ENCODE measurements at regions not wholly inside any gene's neighbourhood (a gene's known extent, or its start where the extent isn't known, plus 50 kb on each side); places are given as distances from the start of the nearest gene placed in this dataset.

DNA sequence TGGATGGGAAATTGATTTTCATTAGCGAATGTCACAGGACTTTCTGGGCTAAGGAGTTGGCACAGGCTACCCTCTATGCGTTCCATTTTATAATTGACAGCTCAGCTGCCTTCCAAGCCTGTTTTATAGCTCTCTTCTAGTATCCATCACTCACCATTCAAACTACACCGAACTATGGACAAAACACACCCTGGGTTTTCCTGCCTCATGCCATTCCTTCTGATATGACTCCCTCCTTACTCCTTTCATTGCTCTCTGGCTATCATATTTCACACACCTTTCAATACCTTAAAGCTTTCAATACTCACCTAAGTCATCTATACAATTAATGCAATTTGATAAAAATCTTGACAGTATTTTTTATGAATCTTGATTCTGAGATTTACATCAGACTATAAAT is 181.3 kb downstream of the RAP2A start:
- no peak for ATAC-seq
- TF ChIP-seq, protein P1, sequence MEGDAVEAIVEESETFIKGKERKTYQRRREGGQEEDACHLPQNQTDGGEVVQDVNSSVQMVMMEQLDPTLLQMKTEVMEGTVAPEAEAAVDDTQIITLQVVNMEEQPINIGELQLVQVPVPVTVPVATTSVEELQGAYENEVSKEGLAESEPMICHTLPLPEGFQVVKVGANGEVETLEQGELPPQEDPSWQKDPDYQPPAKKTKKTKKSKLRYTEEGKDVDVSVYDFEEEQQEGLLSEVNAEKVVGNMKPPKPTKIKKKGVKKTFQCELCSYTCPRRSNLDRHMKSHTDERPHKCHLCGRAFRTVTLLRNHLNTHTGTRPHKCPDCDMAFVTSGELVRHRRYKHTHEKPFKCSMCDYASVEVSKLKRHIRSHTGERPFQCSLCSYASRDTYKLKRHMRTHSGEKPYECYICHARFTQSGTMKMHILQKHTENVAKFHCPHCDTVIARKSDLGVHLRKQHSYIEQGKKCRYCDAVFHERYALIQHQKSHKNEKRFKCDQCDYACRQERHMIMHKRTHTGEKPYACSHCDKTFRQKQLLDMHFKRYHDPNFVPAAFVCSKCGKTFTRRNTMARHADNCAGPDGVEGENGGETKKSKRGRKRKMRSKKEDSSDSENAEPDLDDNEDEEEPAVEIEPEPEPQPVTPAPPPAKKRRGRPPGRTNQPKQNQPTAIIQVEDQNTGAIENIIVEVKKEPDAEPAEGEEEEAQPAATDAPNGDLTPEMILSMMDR (IDR thresholded peaks at IDR 0.05), result no peak
- no peak for TF ChIP-seq POLR2A (IDR thresholded peaks at IDR 0.05)
- no peak for TF ChIP-seq POLR2AphosphoS5 (IDR thresholded peaks at IDR 0.05)
- no peak for TF ChIP-seq EP300 (IDR thresholded peaks at IDR 0.05)
- no peaks in the 10 kb centered on the region for H3K4me1 ChIP-seq
- H3K9me3 ChIP-seq, result no peaks in the 10 kb centered on the region
- no peaks in the 10 kb centered on the region for H3K27me3 ChIP-seq
- WGBS, 2 donors (ENCODE audit: low coverage in 1 of 2), result 69 to 70% methylated on average over 3 of the region's 3 CpGs
- H3K27ac ChIP-seq, result no peak overlapping the region
- H3K4me3 ChIP-seq, result no peak overlapping the region
- no peaks in the 10 kb centered on the region for H3K36me3 ChIP-seq

DNA sequence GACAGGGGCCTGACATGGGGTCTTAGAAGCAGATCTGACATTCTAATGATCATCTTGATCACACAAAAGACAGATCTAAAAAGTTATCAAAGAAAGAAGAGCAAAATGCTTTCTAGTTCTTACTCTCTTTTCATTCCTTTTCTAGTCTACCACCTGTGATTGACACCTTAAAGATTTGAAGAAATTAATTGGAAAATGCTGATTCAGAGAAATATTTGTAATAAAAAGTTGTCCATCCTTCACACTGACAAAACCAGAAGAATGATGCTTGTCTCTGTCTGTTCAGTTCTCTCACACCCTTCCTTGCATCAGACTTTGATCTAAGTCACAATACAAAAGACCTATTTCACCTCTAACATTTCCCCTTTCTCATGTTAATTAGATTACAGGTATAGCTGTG is 182.4 kb downstream of the RAP2A start:
- no peaks in the 10 kb centered on the region for H3K9me3 ChIP-seq
- H3K27ac ChIP-seq, result no peak overlapping the region
- H3K4me3 ChIP-seq, result no peak overlapping the region
- no peak for TF ChIP-seq POLR2A (IDR thresholded peaks at IDR 0.05)
- TF ChIP-seq EP300 (IDR thresholded peaks at IDR 0.05), result no peak
- TF ChIP-seq POLR2AphosphoS5 (IDR thresholded peaks at IDR 0.05), result no peak
- TF ChIP-seq, protein P1 (IDR thresholded peaks at IDR 0.05), result no peak
- no peaks in the 10 kb centered on the region for H3K27me3 ChIP-seq
- no peaks in the 10 kb centered on the region for H3K36me3 ChIP-seq
- no peak for ATAC-seq
- no peaks in the 10 kb centered on the region for H3K4me1 ChIP-seq

DNA sequence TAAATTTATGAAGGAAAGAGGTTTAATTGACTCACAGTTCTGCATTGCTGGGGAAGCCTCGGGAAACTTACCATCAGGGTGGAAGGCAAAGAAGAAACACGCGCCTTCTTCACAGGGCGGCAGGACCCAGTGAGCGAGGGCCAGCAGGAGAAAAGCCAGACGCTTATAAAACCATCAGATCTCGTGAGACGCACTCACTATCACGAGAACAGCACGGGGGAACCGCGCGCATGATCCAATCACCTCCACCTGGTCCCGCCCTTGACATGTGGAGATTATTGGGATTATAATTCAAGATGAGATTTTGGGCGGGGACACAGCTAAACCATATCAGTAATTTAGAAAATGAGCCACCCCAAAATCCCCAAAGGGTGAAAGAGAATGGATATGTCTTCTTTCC is 187.1 kb downstream of the RAP2A start:
- Histone ChIP-seq H3K27me3 (no peaks in the 10 kb centered on the region), H3K4me1 (no peaks in the 10 kb centered on the region), H3K36me3 (no peaks in the 10 kb centered on the region), H3K9me3 (no peaks in the 10 kb centered on the region), H3K27ac (no peak overlapping the region), H3K4me3 (no peak overlapping the region)
- 76 to 91% methylated on average over 6 to 10 of the region's 15 CpGs for WGBS, 2 donors (ENCODE audit: low coverage in 1 of 2)
- ATAC-seq, result no peak
- TF ChIP-seq EP300 (IDR thresholded peaks at IDR 0.05), result no peak

DNA sequence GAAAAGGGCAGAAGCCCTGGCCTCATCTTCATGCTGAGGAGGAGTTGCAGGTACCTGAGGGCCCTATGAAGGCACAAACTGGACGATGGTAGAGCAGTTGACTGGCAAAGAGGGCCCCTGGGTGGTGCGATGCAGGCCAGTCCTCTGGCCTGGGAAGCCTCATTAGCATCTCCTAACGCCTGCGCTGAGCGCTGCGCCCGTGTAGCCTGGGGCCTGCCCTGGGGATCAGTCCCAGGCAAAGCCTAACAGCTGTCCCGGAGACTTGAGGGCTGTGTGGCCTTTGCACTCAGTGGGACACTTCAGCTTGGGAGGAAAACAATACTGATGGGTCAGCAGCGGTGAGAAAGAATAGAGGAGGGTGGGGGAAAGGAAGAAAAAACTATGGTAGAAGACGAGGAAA is 187.7 kb downstream of the RAP2A start:
- H3K9me3 ChIP-seq, result no peaks in the 10 kb centered on the region
- no peak for ATAC-seq
- no peaks in the 10 kb centered on the region for H3K4me1 ChIP-seq
- H3K36me3 ChIP-seq, result no peaks in the 10 kb centered on the region
- no peak overlapping the region for H3K4me3 ChIP-seq
- no peak overlapping the region for H3K27ac ChIP-seq
- WGBS, 2 donors (ENCODE audit: low coverage in 1 of 2), result 60 to 73% methylated on average over 4 of the region's 10 CpGs
- no peaks in the 10 kb centered on the region for H3K27me3 ChIP-seq
- TF ChIP-seq POLR2AphosphoS5 (IDR thresholded peaks at IDR 0.05) (no peak), EP300 (IDR thresholded peaks at IDR 0.05) (no peak), POLR2A (IDR thresholded peaks at IDR 0.05) (no peak)
- TF ChIP-seq, protein P1 (IDR thresholded peaks at IDR 0.05), result no peak

DNA sequence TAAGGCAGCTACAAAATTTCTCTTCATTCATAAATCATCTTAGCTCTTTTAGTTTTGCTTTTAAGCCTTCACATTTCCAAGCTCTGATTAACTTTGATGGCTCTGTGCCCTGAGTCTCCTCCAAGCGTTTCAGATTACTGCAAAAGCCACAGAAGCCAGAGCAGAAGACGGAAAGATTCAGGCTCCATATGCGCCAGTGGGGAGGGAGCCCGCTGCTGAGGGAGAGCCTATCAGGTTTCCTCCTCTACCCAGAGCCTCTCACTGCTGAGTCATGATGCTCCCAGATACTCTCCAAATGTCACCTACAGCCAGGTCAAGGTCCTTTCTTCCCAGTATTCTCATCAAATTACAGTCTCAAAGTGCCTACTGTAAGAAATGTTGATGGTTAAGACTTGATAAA is 193.6 kb downstream of the RAP2A start:
- Histone ChIP-seq H3K27me3 (no peaks in the 10 kb centered on the region), H3K9me3 (peaks cover 0 to 12% (median 0%) of the 10 kb centered on the region in 3 donors), H3K4me1 (peaks cover 0 to 10% (median 0%) of the 10 kb centered on the region in 3 donors), H3K36me3 (no peaks in the 10 kb centered on the region), H3K27ac (no peak overlapping the region), H3K4me3 (no peak overlapping the region)
- TF ChIP-seq POLR2A (IDR thresholded peaks at IDR 0.05) (no peak), POLR2AphosphoS5 (IDR thresholded peaks at IDR 0.05) (peak; percentile 26), EP300 (IDR thresholded peaks at IDR 0.05) (no peak)
- TF ChIP-seq, protein P1 (IDR thresholded peaks at IDR 0.05), result no peak
- peak; percentile 74 for ATAC-seq
- WGBS, 2 donors (ENCODE audit: low coverage in 1 of 2), result 32 to 33% methylated on average over 2 of the region's 4 CpGs
